CD4-positive, alpha-beta T cell (primary cell): ENCODE measurements at regions not wholly inside any gene's neighbourhood (a gene's known extent, or its start where the extent isn't known, plus 50 kb on each side); places are given as distances from the start of the nearest gene placed in this dataset.

Experiments
- ATAC-seq: fragments of 200-7000 bp; cut with Tn5 transposase; one replicate; pipeline ENCODE4 v1.10.0; 2022; ENCODE audit warnings: mild to moderate bottlenecking; ENCODE audit not compliant: poor library complexity
- CTCF ChIA-PET: fragments of 350-600 bp; sonication (Branson Sonifier 250); formaldehyde crosslinking; loops from one replicate; lab custom pipeline; 2021; ENCODE audit warnings: antibody characterized with exemption, inconsistent platforms; lab: Charles Lee
- POLR2A ChIA-PET: fragments of 350-600 bp; sonication (Branson Sonifier 250); formaldehyde crosslinking; loops from one replicate; lab custom pipeline; 2021; ENCODE audit warnings: antibody characterized with exemption, inconsistent platforms; lab: Charles Lee
- DNase-seq, 14 experiments: peaks; one replicate each; pipeline ENCODE4 v3.0.0-alpha.2; 2013 to 2020; ENCODE audit warnings: mixed read lengths in 2 of 14
- H3K27ac ChIP-seq, 2 donors: one replicate each; pipeline versions ENCODE4 v1.5.1 to v1.7.0; 2013; ENCODE audit warnings: low read length in 2 of 2, low read depth in 1 of 2, mild to moderate bottlenecking in 1 of 2
- H3K27me3 ChIP-seq, 2 experiments: 1 replicate in 1 of 2; 2 replicates in 1 of 2; pipeline versions ENCODE4 v1.6.1 to v1.7.0; 2013; ENCODE audit warnings: low read length in 2 of 2, control low read depth in 1 of 2, mild to moderate bottlenecking in 1 of 2, moderate library complexity in 1 of 2; ENCODE audit not compliant: insufficient read depth in 2 of 2, control insufficient read depth in 1 of 2
- H3K36me3 ChIP-seq: one replicate; pipeline ENCODE4 v1.6.1; 2013; ENCODE audit warnings: low read length, control low read depth; ENCODE audit not compliant: insufficient read depth
- H3K4me1 ChIP-seq: one replicate; pipeline ENCODE4 v1.6.1; 2013; ENCODE audit warnings: low read length, control low read depth; ENCODE audit not compliant: insufficient read depth
- H3K4me3 ChIP-seq: one replicate; pipeline ENCODE4 v1.5.1; 2013; ENCODE audit warnings: mild to moderate bottlenecking, low read length, moderate library complexity
- H3K9me3 ChIP-seq, 2 experiments: 1 replicate in 1 of 2; 2 replicates in 1 of 2; pipeline versions ENCODE4 v1.6.1 to v1.7.0; 2013; ENCODE audit warnings: low read length in 2 of 2, mild to moderate bottlenecking in 2 of 2, control low read depth in 1 of 2, moderate library complexity in 1 of 2; ENCODE audit not compliant: control insufficient read depth in 1 of 2, insufficient read depth in 1 of 2
- H3K27ac Mint-ChIP-seq: one replicate; pipeline ENCODE4 v1.8.0; 2020; ENCODE audit warnings: mixed read lengths
- H3K27me3 Mint-ChIP-seq: one replicate; pipeline ENCODE4 v1.8.0; 2021; ENCODE audit warnings: mixed read lengths
- H3K36me3 Mint-ChIP-seq: one replicate; pipeline ENCODE4 v1.8.0; 2021; ENCODE audit warnings: low read depth, mixed read lengths
- H3K4me1 Mint-ChIP-seq: one replicate; pipeline ENCODE4 v1.8.0; 2021; ENCODE audit warnings: low read depth, mixed read lengths
- H3K4me3 Mint-ChIP-seq: one replicate; pipeline ENCODE4 v1.8.0; 2020; ENCODE audit warnings: mild to moderate bottlenecking, mixed read lengths
- H3K9me3 Mint-ChIP-seq: one replicate; pipeline ENCODE4 v1.8.0; 2020; ENCODE audit warnings: mixed read lengths
- CTCF ChIP-seq: fragments of 200-600 bp; IDR thresholded peaks from one replicate; pipeline ENCODE4 v1.8.0; 2022; ENCODE audit warnings: antibody characterized with exemption, mild to moderate bottlenecking
- intact Hi-C, 2 experiments: fragments of 100-400 bp; cut with DNase I in 1 of 2; cut with micrococcal nuclease in 1 of 2; formaldehyde crosslinking; loops; one replicate each; pipeline versions ENCODE4 v1.15.1 to v1.9.0; 2023 to 2025; cut with DNase I, micrococcal nuclease

GRCh38 chr15:95995375-95996168, 334.9 kb upstream of the NR2F2 start:
- H3K27ac Mint-ChIP-seq, result no peak overlapping the region
- H3K27ac ChIP-seq, result no peak overlapping the region
- no peak for TF ChIP-seq CTCF
- peaks cover 0 to 4% of the 10 kb centered on the region in 2 experiments for H3K9me3 ChIP-seq
- ChIA-PET POLR2A (no interaction called here), CTCF (no interaction called here)
- no peaks in the 10 kb centered on the region for H3K9me3 Mint-ChIP-seq
- H3K27me3 Mint-ChIP-seq, result peaks cover 28% of the 10 kb centered on the region
- peaks cover 19% of the 10 kb centered on the region for H3K4me1 Mint-ChIP-seq
- H3K36me3 ChIP-seq, result no peaks in the 10 kb centered on the region
- H3K4me3 Mint-ChIP-seq, result no peak overlapping the region
- no peaks in the 10 kb centered on the region for H3K36me3 Mint-ChIP-seq
- ATAC-seq (no peak), DNase-seq (no peak)
- intact Hi-C loops, result no loop called here
- H3K27me3 ChIP-seq, result peaks cover 0 to 24% of the 10 kb centered on the region in 2 experiments
- H3K4me1 ChIP-seq, result peaks cover 2% of the 10 kb centered on the region
- no peak overlapping the region for H3K4me3 ChIP-seq

GRCh38 chr15:95996494-95996893, 334.0 kb upstream of the NR2F2 start:
- Mint-ChIP-seq H3K27ac (no peak overlapping the region), H3K36me3 (no peaks in the 10 kb centered on the region), H3K4me1 (peaks cover 19% of the 10 kb centered on the region), H3K9me3 (no peaks in the 10 kb centered on the region), H3K27me3 (peaks cover 28% of the 10 kb centered on the region), H3K4me3 (no peak overlapping the region)
- intact Hi-C loops, result no loop called here
- ChIA-PET CTCF (no interaction called here), POLR2A (no interaction called here)
- Histone ChIP-seq H3K4me3 (no peak overlapping the region), H3K27me3 (peaks cover 0 to 24% of the 10 kb centered on the region in 2 experiments), H3K9me3 (no peaks in the 10 kb centered on the region), H3K4me1 (peaks cover 2% of the 10 kb centered on the region), H3K36me3 (no peaks in the 10 kb centered on the region), H3K27ac (no peak overlapping the region)
- TF ChIP-seq CTCF, result no peak
- ATAC-seq (no peak), DNase-seq (peak in 3 of 14 experiments; percentile 7 to 44 (median 28))

- H3K27ac Mint-ChIP-seq, result no peak overlapping the region
- H3K36me3 Mint-ChIP-seq, result no peaks in the 10 kb centered on the region
- CTCF ChIA-PET, result no interaction called here
- peaks cover 19% of the 10 kb centered on the region for H3K4me1 Mint-ChIP-seq
- POLR2A ChIA-PET, result no interaction called here
- H3K9me3 Mint-ChIP-seq, result no peaks in the 10 kb centered on the region
- Histone ChIP-seq H3K9me3 (no peaks in the 10 kb centered on the region), H3K4me1 (peaks cover 2% of the 10 kb centered on the region), H3K27me3 (peaks cover 0 to 17% of the 10 kb centered on the region in 2 experiments), H3K36me3 (no peaks in the 10 kb centered on the region), H3K4me3 (no peak overlapping the region), H3K27ac (no peak overlapping the region)
- no peak for TF ChIP-seq CTCF
- ATAC-seq (no peak), DNase-seq (no peak)
- no peak overlapping the region for H3K4me3 Mint-ChIP-seq
- intact Hi-C loops, result no loop called here
- H3K27me3 Mint-ChIP-seq, result peaks cover 31% of the 10 kb centered on the region
Measured at GRCh38 chr15:95998935-95999334, 331.6 kb upstream of the NR2F2 start.
